Left lung (tissue), 4 donors: ENCODE measurements at regions not wholly inside any gene's neighbourhood (a gene's known extent, or its start where the extent isn't known, plus 50 kb on each side); places are given as distances from the start of the nearest gene placed in this dataset.

Source experiments
- ATAC-seq: fragments of 200-7000 bp; cut with Tn5 transposase; one replicate; pipeline ENCODE4 v1.9.1; 2020; ENCODE audit warnings: moderate library complexity
- DNase-seq, 4 donors: peaks; one replicate each; pipeline ENCODE4 v3.0.0-alpha.2; 2013 to 2020
- H3K27ac ChIP-seq, 2 donors: fragments of 200-600 bp; sonication (generic) in 1 of 2; one replicate each; pipeline versions ENCODE4 v1.5.0 to v1.8.0; 2020 to 2021
- H3K27me3 ChIP-seq, 2 donors: fragments of 200-600 bp; sonication (generic) in 1 of 2; one replicate each; pipeline versions ENCODE4 v1.5.0 to v1.8.0; 2020 to 2021
- H3K36me3 ChIP-seq, 2 donors: fragments of 200-600 bp; sonication (generic) in 1 of 2; one replicate each; pipeline versions ENCODE4 v1.5.0 to v1.8.0; 2020 to 2021
- H3K4me1 ChIP-seq, 2 donors: fragments of 200-600 bp; one replicate each; pipeline ENCODE4 v1.8.0; 2021
- H3K4me3 ChIP-seq, 2 donors: fragments of 200-600 bp; sonication (generic) in 1 of 2; one replicate each; pipeline versions ENCODE4 v1.5.0 to v1.8.0; 2020 to 2021; ENCODE audit warnings: mild to moderate bottlenecking in 1 of 2
- H3K9me3 ChIP-seq, 2 donors: fragments of 200-600 bp; sonication (generic) in 1 of 2; one replicate each; pipeline versions ENCODE4 v1.5.0 to v1.8.0; 2020 to 2021
- CTCF ChIP-seq, 2 donors: fragments of 200-600 bp; sonication (generic) in 1 of 2; IDR thresholded peaks; one replicate each; pipeline versions ENCODE4 v1.5.0 to v1.8.0; 2021; ENCODE audit warnings: antibody characterized with exemption in 2 of 2
- intact Hi-C, 2 donors: fragments of 100-400 bp; cut with DNase I; formaldehyde crosslinking; loops; one replicate each; pipeline versions ENCODE4 v1.11.2 to v1.14.2; 2022
- donor health status: DM: no; HTN: yes; CAD: no.
- donor health status: DM: no; HTN: no; CAD: no.

- no peaks in the 10 kb centered on the region for H3K36me3 ChIP-seq
- DNase-seq (no peak), ATAC-seq (no peak)
- intact Hi-C loops = no loop called here
- H3K4me1 ChIP-seq = peaks cover 0 to 3% of the 10 kb centered on the region in 2 donors
- H3K27ac ChIP-seq = no peak overlapping the region
- H3K27me3 ChIP-seq = peaks cover 0 to 8% of the 10 kb centered on the region in 2 donors
- H3K9me3 ChIP-seq = no peaks in the 10 kb centered on the region
- no peak for TF ChIP-seq CTCF (IDR thresholded peaks at IDR 0.05)
- H3K4me3 ChIP-seq = no peak overlapping the region
Observed at GRCh38 chr2:16249246-16250055, 309.1 kb downstream of the MYCN start.

GRCh38 chr2:16248571-16249105 lies 308.3 kb downstream of the MYCN start:
- ATAC-seq (no peak), DNase-seq (no peak)
- H3K4me3 ChIP-seq = no peak overlapping the region
- no peaks in the 10 kb centered on the region for H3K36me3 ChIP-seq
- intact Hi-C loops = no loop called here
- no peaks in the 10 kb centered on the region for H3K9me3 ChIP-seq
- H3K27ac ChIP-seq = no peak overlapping the region
- H3K4me1 ChIP-seq = peaks cover 0 to 3% of the 10 kb centered on the region in 2 donors
- H3K27me3 ChIP-seq = peaks cover 0 to 8% of the 10 kb centered on the region in 2 donors
- TF ChIP-seq CTCF (IDR thresholded peaks at IDR 0.05) = no peak

- DNase-seq = peak in 2 of 4 donors; percentile 8 to 46
- Histone ChIP-seq H3K4me3 (no peak overlapping the region), H3K4me1 (peaks cover 0 to 3% of the 10 kb centered on the region in 2 donors), H3K27me3 (peaks cover 0 to 8% of the 10 kb centered on the region in 2 donors), H3K36me3 (no peaks in the 10 kb centered on the region), H3K27ac (no peak overlapping the region), H3K9me3 (no peaks in the 10 kb centered on the region)
- peak; percentile 54 for ATAC-seq
- intact Hi-C loops = no loop called here
- TF ChIP-seq CTCF (IDR thresholded peaks at IDR 0.05) = no peak
Observed at GRCh38 chr2:16247326-16248122, 307.2 kb downstream of the MYCN start.

GRCh38 chr2:16246911-16247310 lies 306.6 kb downstream of the MYCN start:
- no peak for TF ChIP-seq CTCF (IDR thresholded peaks at IDR 0.05)
- Histone ChIP-seq H3K4me1 (peaks cover 0 to 3% of the 10 kb centered on the region in 2 donors), H3K36me3 (no peaks in the 10 kb centered on the region), H3K9me3 (no peaks in the 10 kb centered on the region), H3K4me3 (no peak overlapping the region), H3K27me3 (peaks cover 0 to 8% of the 10 kb centered on the region in 2 donors), H3K27ac (no peak overlapping the region)
- DNase-seq = no peak
- intact Hi-C loops = no loop called here
- no peak for ATAC-seq
